HCT116 (cell line): ENCODE measurements at regions not wholly inside any gene's neighbourhood (a gene's known extent, or its start where the extent isn't known, plus 50 kb on each side); places are given as distances from the start of the nearest gene placed in this dataset.

ENCODE experiments used
- ATAC-seq: fragments of 200-7000 bp; cut with Tn5 transposase; 2 replicates; pipeline ENCODE4 v1.9.1; 2020; ENCODE audit warnings: mild to moderate bottlenecking, moderate library complexity
- BruUV-seq: library from RNA; stranded (reverse); fragments of 400-500 nt; replicated peaks from 2 replicates; lab custom pipeline; 2021; lab: Mats Ljungman, UMichigan
- CTCF ChIA-PET: fragments of 300-600 bp; sonication (Branson Sonifier 250); formaldehyde crosslinking; loops from one replicate; lab custom pipeline; 2021; ENCODE audit warnings: antibody characterized with exemption; lab: Charles Lee
- POLR2A ChIA-PET: fragments of 300-600, 350-600 bp; sonication (Branson Sonifier 250); formaldehyde crosslinking; loops from one replicate; lab custom pipeline; 2021; ENCODE audit warnings: antibody characterized with exemption; lab: Charles Lee
- RAD21 ChIA-PET, 2 experiments: fragments of 300-600 bp; sonication (Branson Sonifier 250); formaldehyde crosslinking; loops; one replicate each; lab custom pipeline; 2023; ENCODE audit warnings: low total read pairs in 2 of 2; ENCODE audit not compliant: uncharacterized antibody in 2 of 2, unreplicated experiment in 2 of 2, low non-redundant PET in 1 of 2; lab: Charles Lee
- DNase-seq: peaks from one replicate; pipeline ENCODE4 v3.0.0-alpha.2; 2010; ENCODE audit warnings: low read depth, low spot score
- H2AFZ ChIP-seq: fragments of 200-600 bp; shearing (Covaris generic), sonication (generic); 2 replicates; pipeline ENCODE4 v1.6.1; 2017; ENCODE audit warnings: low read depth, mixed run types, mixed read lengths, antibody characterized with exemption, low read length; ENCODE audit not compliant: poor library complexity, severe bottlenecking
- H3K27ac ChIP-seq: 2 replicates; pipeline ENCODE4 v1.5.1; 2012; ENCODE audit warnings: low read depth, low read length
- H3K27me3 ChIP-seq: fragments of 200-600 bp; sonication (generic); 2 replicates; pipeline ENCODE4 v1.6.1; 2016; ENCODE audit warnings: mixed run types, low read length, mixed read lengths; ENCODE audit not compliant: insufficient read depth
- H3K36me3 ChIP-seq, 2 experiments: fragments of 200-500 bp in 1 of 2; fragments of 200-600 bp in 1 of 2; sonication (Bioruptor generic) in 1 of 2; sonication (generic) in 1 of 2; 2 replicates each; pipeline versions ENCODE4 v1.5.1 to v1.6.1; 2014 to 2016; ENCODE audit warnings: low read length in 2 of 2, inconsistent platforms in 1 of 2, mixed read lengths in 1 of 2, mixed run types in 1 of 2; ENCODE audit not compliant: insufficient read depth in 2 of 2, control insufficient read depth in 1 of 2
- H3K4me1 ChIP-seq, 2 experiments: fragments of 200-600 bp in 1 of 2; sonication (generic) in 1 of 2; 2 replicates each; pipeline versions ENCODE4 v1.5.1 to v1.6.1; 2012 to 2017; ENCODE audit warnings: low read length in 2 of 2, inconsistent platforms in 1 of 2, mild to moderate bottlenecking in 1 of 2, mixed read lengths in 1 of 2, mixed run types in 1 of 2, moderate library complexity in 1 of 2; ENCODE audit not compliant: insufficient read depth in 2 of 2, control insufficient read depth in 1 of 2
- H3K4me2 ChIP-seq: fragments of 200-600 bp; sonication (generic); 2 replicates; pipeline ENCODE4 v1.6.1; 2017; ENCODE audit warnings: mixed run types, low read length, mixed read lengths
- H3K4me3 ChIP-seq, 2 experiments: fragments of 200-600 bp in 1 of 2; sonication (generic) in 1 of 2; replicated peaks in 1 of 2; 2 replicates each; pipeline ENCODE4 v1.5.1; 2011 to 2016; ENCODE audit warnings: low read length in 2 of 2, control low read depth in 1 of 2, low read depth in 1 of 2, mild to moderate bottlenecking in 1 of 2, mixed read lengths in 1 of 2, mixed run types in 1 of 2
- H3K79me2 ChIP-seq: fragments of 200-600 bp; sonication (generic); 2 replicates; pipeline ENCODE4 v1.6.1; 2017; ENCODE audit warnings: mild to moderate bottlenecking, mixed run types, low read length, moderate library complexity, mixed read lengths; ENCODE audit not compliant: insufficient read depth
- H3K9ac ChIP-seq: fragments of 200-600 bp; sonication (generic); 2 replicates; pipeline ENCODE4 v1.6.1; 2016; ENCODE audit warnings: low read length, mixed read lengths
- H3K9me2 ChIP-seq: fragments of 200-600 bp; sonication (generic), shearing (Covaris generic); 2 replicates; pipeline ENCODE4 v1.6.1; 2017; ENCODE audit warnings: mixed run types, mild to moderate bottlenecking, moderate library complexity; ENCODE audit not compliant: insufficient read depth
- H3K9me3 ChIP-seq, 2 experiments: fragments of 200-500 bp in 1 of 2; fragments of 200-600 bp in 1 of 2; sonication (Bioruptor generic) in 1 of 2; sonication (generic) in 1 of 2; 2 replicates each; pipeline ENCODE4 v1.6.1; 2014 to 2017; ENCODE audit warnings: low read length in 2 of 2, mixed read lengths in 2 of 2, inconsistent platforms in 1 of 2, low read depth in 1 of 2, mild to moderate bottlenecking in 1 of 2, mixed run types in 1 of 2, moderate library complexity in 1 of 2; ENCODE audit not compliant: control insufficient read depth in 1 of 2, insufficient read depth in 1 of 2
- H4K20me1 ChIP-seq: fragments of 200-600 bp; sonication (generic), shearing (Covaris generic); 2 replicates; pipeline ENCODE4 v1.6.1; 2017; ENCODE audit warnings: mixed run types, mild to moderate bottlenecking, moderate library complexity; ENCODE audit not compliant: insufficient read depth
- CBX3 ChIP-seq: IDR thresholded peaks from 2 replicates; pipeline ENCODE4 v1.6.1; 2012; ENCODE audit warnings: low read depth
- CEBPB ChIP-seq: IDR thresholded peaks from 2 replicates; pipeline ENCODE4 v1.6.1; 2012; ENCODE audit warnings: low read depth
- EGR1 ChIP-seq: IDR thresholded peaks from 2 replicates; pipeline ENCODE4 v1.6.1; 2012; ENCODE audit warnings: low read depth
- ELF1 ChIP-seq: IDR thresholded peaks from 2 replicates; pipeline ENCODE4 v1.6.1; 2012; ENCODE audit warnings: low read depth, borderline replicate concordance
- EZH2 ChIP-seq: fragments of 200-600 bp; sonication (generic); IDR thresholded peaks from 2 replicates; pipeline ENCODE4 v1.6.1; 2017; ENCODE audit warnings: antibody characterized with exemption, mixed run types
- EZH2phosphoT487 ChIP-seq: fragments of 200-600 bp; IDR thresholded peaks from 2 replicates; pipeline ENCODE4 v1.6.1; 2018; ENCODE audit warnings: antibody characterized with exemption, borderline replicate concordance
- FOSL1 ChIP-seq: IDR thresholded peaks from 2 replicates; pipeline ENCODE4 v1.6.1; 2012; ENCODE audit warnings: low read depth
- SIN3A ChIP-seq: IDR thresholded peaks from 2 replicates; pipeline ENCODE4 v1.6.1; 2012; ENCODE audit warnings: low read depth
- SP1 ChIP-seq: IDR thresholded peaks from 2 replicates; pipeline ENCODE4 v1.6.1; 2012; ENCODE audit warnings: low read depth
- SRF ChIP-seq: IDR thresholded peaks from 2 replicates; pipeline ENCODE4 v1.6.1; 2012; ENCODE audit warnings: low read depth
- intact Hi-C: fragments of 100-400 bp; cut with micrococcal nuclease; formaldehyde crosslinking; loops from 2 replicates; pipeline ENCODE4 v1.10.0; 2022
- TF ChIP-seq, protein P1 (sequence below), 3 experiments: fragments of 200-600 bp in 1 of 3; sonication (generic) in 1 of 3; IDR thresholded peaks in 2 of 3; conservative IDR thresholded peaks in 1 of 3; 2 replicates each; pipeline ENCODE4 v1.5.1; 2012 to 2017; ENCODE audit warnings: low read depth in 2 of 3, low read length in 2 of 3, antibody characterized with exemption in 1 of 3, borderline replicate concordance in 1 of 3, control low read depth in 1 of 3, mild to moderate bottlenecking in 1 of 3, mixed read lengths in 1 of 3, mixed run types in 1 of 3, moderate library complexity in 1 of 3; ENCODE audit not compliant: insufficient read depth in 1 of 3
- TF ChIP-seq, protein P2 (sequence below): IDR thresholded peaks from 2 replicates; pipeline ENCODE4 v1.6.1; 2012
- TF ChIP-seq, protein P3 (sequence below): IDR thresholded peaks from 2 replicates; pipeline ENCODE4 v1.6.1; 2011; ENCODE audit warnings: mild to moderate bottlenecking, low read length, moderate library complexity; ENCODE audit not compliant: insufficient replicate concordance; ENCODE audit errors: extremely low read depth

DNA sequence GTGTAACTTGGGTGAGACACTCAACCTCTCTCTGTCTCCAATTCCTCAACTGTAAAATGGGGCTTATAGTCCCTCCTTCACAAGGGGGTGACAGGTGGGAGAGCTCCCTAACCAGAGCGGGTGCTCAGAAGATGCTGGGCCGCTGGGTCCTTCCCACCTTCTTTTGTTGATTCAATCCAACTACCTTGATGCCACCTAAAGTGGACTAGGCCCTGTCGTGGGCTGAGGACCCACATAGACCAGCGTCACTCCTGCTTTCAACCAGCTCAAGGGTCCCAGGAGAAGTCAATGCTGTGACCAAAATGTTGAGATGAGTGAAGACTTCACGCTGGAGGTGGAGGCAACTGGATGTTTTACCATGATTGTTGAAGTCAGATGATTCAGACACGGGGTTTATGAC is 72.7 kb upstream of the WNT11 start:
- ChIA-PET RAD21 (no interaction called here), CTCF (no interaction called here), POLR2A (no interaction called here)
- H3K79me2 ChIP-seq, result no peaks in the 10 kb centered on the region
- no peak for ATAC-seq
- no peak overlapping the region for H3K9ac ChIP-seq
- no peak overlapping the region for H3K4me2 ChIP-seq
- no peaks in the 10 kb centered on the region for H4K20me1 ChIP-seq
- H3K9me3 ChIP-seq, result peaks cover 0 to 6% of the 10 kb centered on the region in 2 experiments; a peak in 1 of 4 replicates
- no peak overlapping the region for H2AFZ ChIP-seq
- no peaks in the 10 kb centered on the region for H3K9me2 ChIP-seq
- no peaks in the 10 kb centered on the region for H3K36me3 ChIP-seq
- H3K27ac ChIP-seq, result no peak overlapping the region
- TF ChIP-seq, protein P1, sequence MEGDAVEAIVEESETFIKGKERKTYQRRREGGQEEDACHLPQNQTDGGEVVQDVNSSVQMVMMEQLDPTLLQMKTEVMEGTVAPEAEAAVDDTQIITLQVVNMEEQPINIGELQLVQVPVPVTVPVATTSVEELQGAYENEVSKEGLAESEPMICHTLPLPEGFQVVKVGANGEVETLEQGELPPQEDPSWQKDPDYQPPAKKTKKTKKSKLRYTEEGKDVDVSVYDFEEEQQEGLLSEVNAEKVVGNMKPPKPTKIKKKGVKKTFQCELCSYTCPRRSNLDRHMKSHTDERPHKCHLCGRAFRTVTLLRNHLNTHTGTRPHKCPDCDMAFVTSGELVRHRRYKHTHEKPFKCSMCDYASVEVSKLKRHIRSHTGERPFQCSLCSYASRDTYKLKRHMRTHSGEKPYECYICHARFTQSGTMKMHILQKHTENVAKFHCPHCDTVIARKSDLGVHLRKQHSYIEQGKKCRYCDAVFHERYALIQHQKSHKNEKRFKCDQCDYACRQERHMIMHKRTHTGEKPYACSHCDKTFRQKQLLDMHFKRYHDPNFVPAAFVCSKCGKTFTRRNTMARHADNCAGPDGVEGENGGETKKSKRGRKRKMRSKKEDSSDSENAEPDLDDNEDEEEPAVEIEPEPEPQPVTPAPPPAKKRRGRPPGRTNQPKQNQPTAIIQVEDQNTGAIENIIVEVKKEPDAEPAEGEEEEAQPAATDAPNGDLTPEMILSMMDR (IDR thresholded peaks at IDR 0.05 in 2 of 3, conservative IDR thresholded peaks at IDR 0.05 in 1 of 3; ENCODE audit: borderline replicate concordance in 1 of 3, insufficient read depth in 1 of 3, low read depth in 2 of 3, low read length in 2 of 3), result no peak
- no peak for TF ChIP-seq CBX3
- TF ChIP-seq EZH2, result no peak
- TF ChIP-seq EGR1, result no peak
- TF ChIP-seq SIN3A, result no peak
- TF ChIP-seq FOSL1, result no peak
- TF ChIP-seq, protein P2, sequence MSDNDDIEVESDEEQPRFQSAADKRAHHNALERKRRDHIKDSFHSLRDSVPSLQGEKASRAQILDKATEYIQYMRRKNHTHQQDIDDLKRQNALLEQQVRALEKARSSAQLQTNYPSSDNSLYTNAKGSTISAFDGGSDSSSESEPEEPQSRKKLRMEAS, result no peak
- TF ChIP-seq ELF1, result no peak
- TF ChIP-seq SP1, result no peak
- TF ChIP-seq EZH2phosphoT487, result no peak
- TF ChIP-seq SRF, result no peak
- TF ChIP-seq CEBPB, result no peak
- TF ChIP-seq, protein P3, sequence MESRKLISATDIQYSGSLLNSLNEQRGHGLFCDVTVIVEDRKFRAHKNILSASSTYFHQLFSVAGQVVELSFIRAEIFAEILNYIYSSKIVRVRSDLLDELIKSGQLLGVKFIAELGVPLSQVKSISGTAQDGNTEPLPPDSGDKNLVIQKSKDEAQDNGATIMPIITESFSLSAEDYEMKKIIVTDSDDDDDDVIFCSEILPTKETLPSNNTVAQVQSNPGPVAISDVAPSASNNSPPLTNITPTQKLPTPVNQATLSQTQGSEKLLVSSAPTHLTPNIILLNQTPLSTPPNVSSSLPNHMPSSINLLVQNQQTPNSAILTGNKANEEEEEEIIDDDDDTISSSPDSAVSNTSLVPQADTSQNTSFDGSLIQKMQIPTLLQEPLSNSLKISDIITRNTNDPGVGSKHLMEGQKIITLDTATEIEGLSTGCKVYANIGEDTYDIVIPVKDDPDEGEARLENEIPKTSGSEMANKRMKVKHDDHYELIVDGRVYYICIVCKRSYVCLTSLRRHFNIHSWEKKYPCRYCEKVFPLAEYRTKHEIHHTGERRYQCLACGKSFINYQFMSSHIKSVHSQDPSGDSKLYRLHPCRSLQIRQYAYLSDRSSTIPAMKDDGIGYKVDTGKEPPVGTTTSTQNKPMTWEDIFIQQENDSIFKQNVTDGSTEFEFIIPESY, result no peak
- H3K27me3 ChIP-seq, result no peaks in the 10 kb centered on the region
- no TSS peak for BruUV-seq
- H3K4me1 ChIP-seq, result no peaks in the 10 kb centered on the region
- no peak for DNase-seq
- H3K4me3 ChIP-seq, result no peak overlapping the region
- intact Hi-C loops, result no loop called here
